Activated CD4-positive, alpha-beta T cell treated with anti-CD3 and anti-CD28 coated beads, Interleukin-2, Interleukin-6, amounts not matched to agents 100 ng/mL and 50 ng/mL, durations not matched to agents 16 hours and 8 hours (primary cell): ENCODE measurements at regions not wholly inside any gene's neighbourhood (a gene's known extent, or its start where the extent isn't known, plus 50 kb on each side); places are given as distances from the start of the nearest gene placed in this dataset.

Experiments used
- DNase-seq: peaks from one replicate; pipeline ENCODE4 v3.0.0-alpha.2; 2020

DNA sequence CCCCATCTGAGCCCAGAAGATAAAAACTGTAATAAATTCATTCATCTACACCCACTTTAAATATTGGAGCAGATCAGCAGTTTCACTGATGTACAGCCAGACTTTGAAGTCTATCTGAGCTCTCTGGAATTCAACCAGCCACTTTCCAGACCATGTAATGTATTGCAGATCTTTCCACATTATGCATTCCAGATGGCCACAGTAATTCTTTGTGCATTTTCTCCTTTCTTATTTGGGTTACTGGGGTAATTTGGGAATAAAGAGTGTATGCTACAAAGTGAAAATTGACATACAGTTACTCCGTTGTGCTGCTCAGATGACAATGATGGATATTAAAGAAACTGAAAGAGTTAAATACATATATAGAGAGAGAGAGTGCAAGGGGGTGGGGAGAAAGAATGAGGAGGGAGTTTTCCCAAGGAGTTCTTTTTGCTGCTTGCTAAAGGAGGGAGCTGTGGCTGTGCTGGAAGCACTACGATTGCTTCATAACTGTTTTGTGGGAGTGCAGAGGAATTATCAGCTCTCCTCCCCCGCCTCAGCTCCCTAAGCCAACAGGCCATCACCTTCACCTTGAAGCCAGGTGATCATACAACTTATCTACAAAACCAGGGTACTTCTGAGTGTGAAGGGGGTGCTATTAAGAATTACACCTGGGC is 152.8 kb downstream of the GAS1 start:
- no peak for DNase-seq

GRCh38 chr9:86792136-86792535 is 155.2 kb downstream of the GAS1 start:
- DNase-seq: peak; percentile 7

DNA sequence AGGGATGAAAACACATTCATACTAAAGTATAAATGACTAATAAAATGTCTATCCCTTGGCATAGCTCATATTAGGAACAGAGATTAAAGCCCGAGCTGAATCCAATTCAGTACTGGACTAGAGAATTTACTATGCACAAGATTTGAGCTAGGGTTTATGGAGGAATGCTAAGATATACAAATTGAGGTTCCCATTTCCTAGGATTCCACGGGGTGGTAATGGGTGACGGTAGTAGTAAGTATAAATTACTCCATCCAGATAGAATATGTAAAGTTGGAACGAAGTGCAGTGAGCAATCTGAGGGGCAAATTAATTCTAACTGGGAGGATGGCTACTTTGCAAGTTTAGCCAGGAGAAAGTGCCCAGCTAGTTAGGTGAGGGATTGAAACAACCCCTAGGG is 156.5 kb downstream of the GAS1 start:
- no peak for DNase-seq

DNA sequence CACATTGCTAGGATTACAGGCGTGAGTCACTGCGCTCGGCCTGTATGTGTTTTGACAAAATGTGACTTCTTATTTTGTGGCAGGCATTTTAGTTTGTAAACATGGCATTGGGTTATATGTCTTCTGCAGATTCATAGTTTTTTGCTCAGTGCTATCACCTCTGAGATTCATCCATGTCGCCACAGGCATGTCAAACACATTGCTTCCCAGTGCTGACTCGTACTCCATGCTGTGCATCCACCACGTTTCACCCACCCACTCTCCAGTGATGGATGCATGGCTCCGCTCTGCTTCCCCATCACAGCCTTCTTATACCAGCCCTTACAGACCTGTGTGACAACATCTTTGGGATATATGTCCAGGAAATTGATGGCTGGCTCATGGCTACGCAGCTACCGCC is 158.8 kb downstream of the GAS1 start:
- DNase-seq: no peak

DNA sequence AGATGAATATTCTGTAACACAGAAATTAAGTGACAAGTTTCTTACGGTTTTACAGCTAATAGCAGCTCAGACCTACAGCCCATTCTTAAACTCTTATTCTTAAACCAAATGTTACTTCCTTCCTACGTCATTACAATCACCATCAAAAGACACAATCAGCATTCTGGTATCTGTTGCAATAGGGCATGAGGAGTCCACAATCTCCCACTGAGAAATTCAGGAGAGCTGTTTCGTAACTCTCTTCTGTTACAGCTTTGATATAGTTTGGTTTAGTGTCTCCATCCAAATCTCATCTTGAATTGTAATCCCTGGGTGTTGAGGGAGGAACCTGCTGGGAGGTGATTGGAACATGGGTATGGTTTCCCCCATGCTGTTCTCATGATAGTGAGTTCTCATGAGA is 163.4 kb downstream of the GAS1 start:
- DNase-seq: no peak

DNA sequence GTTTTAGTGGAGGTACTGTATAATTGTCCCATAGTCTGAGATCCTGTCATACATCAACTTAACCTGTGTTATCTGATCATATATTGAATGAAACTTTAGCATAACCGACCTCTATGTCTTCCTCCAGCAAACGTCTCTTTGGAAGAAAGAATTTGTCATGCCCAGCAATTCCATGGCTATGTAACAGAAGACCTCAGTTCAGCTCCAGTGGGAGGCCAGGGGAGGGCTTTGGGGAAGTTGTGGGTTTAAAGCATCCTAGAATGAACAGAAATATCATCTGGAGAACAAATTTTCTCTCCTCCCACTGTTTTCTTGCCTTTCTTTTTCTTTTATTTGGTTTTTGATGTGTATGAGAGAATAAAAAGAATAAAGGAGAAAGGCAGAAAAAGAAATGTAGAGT is 164.5 kb downstream of the GAS1 start:
- DNase-seq: no peak

- no peak for DNase-seq
Observed at GRCh38 chr9:86778761-86779160, 168.5 kb downstream of the GAS1 start.

DNA sequence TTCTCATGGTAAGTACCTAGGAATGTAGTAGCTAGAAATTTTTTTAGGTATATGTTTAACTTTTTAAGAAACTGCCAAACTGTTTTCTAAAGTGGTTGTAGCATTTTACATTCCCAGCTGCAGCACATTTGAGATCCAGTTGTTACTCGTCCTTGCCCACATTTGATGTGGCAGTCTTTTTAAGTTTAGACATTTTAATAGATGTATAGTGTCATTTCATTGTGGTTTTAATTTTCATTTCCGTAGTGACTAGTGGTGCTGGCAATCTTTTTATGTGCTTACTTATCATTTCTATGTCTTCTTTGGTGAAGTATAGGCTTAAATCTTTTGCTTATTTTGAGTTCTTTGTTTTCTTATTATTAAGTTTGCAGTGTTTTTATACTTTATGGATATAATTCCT is 171.6 kb downstream of the GAS1 start:
- no peak for DNase-seq

DNA sequence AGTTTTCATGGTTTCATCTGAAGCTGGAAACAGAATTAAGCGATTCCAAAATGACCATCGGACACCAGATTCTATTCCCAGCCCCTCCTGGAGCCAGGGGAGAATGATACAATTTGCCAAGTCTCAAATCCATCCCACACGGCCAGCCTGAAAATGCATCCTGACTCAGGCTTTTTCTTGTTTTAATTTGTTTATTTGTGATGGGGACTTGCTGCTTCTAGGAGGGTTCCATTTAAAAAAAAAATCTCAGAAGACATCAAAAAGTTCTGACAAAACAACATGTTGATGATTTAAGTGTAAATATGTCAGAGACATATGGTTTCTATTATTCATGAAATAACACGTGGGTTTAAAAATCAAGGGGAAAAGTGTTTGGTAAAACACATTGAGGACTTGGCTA is 173.2 kb downstream of the GAS1 start:
- no peak for DNase-seq

GRCh38 chr9:86773422-86773945 is 173.8 kb downstream of the GAS1 start:
- DNase-seq: no peak

DNA sequence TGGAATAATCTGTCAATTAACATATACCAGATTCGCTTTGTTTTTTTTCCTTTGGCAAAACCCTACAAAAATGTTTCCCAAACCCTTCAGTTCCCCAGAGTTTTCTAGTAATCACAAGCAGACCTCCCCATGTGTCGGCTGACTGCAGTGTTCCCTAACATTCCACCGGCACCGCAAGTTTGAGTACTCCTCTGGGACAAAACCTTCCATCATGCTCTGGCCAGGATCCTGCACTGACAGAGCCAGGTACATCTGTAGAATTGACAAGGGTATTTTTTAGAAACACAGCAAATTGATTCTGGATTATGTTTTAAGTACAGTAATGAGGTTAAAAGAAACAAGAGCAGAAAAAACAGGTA is 174.7 kb downstream of the GAS1 start:
- DNase-seq: no peak

DNA sequence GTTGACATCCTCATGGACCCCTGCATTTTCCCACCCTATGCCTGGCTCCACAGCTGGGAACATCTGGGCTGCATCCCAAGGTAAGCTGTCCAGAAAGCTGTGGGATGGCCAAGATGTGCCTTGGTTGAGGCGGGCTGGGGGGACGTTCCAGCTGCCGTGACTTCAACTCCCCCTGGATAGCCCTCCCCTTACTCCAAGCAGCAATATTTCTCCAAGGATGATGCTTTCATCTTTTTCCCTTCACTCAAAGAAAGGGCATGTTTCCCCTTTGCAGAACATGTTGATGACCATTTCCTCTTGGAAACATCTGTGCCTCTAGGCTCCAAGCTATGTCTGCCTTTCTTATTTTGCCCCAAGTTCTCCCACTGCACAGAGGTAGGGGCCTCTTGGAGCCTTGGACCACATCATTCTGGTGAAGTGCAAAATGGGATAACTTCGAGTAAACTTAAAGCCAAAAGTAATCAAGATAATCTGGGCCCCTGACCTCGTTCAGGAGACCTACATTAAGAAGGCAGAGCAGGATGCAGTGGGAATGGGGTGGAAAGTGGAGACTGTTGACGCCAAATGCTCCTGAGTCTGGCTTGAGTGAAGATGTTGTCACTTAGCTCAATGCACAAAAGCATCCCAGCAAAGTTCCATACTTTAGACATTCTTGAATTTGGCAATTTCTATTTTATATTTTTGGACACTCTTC is 175.2 kb downstream of the GAS1 start:
- DNase-seq: no peak

DNA sequence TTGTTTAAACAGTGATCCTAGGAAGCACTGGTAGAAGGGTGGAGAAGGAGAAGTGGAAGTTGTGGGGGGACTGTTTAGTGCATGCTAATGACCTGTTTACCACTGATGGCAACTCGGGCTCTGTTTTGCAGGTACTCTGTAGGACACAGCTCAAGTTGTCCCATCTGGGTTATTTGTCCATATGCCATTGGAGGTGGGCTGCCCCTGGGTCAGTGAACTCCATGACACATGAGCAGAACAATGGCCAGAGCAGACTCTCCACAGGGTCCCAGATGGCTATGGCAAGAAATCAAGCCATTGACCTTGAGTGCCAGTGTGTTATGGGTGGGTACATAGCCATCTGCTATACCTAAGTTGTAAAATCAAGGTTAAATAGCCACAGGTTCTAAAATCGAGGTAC is 175.9 kb downstream of the GAS1 start:
- DNase-seq: no peak

DNA sequence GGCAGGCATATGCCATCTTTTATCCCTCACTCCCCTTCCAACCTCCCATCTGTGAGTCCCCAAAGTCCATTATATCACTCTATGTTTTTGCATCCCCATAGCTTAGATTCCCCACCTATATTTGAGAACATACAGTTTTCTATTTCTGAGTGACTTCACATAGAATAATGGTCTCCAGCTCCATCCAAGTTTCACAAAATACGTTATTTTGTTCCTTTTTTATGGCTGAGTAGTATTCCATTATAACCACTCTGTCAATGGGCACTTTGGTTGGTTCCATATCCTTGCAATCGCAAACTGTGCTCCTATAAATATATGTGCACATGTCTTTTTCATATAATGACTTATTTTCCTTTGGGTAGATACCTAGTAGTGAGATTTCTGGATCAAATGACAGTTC is 178.6 kb downstream of the GAS1 start:
- no peak for DNase-seq

GRCh38 chr9:86768020-86768419 is 179.3 kb downstream of the GAS1 start:
- no peak for DNase-seq

- DNase-seq: no peak
Observed at GRCh38 chr9:86767373-86767772, 179.9 kb downstream of the GAS1 start.

- DNase-seq: no peak
Observed at GRCh38 chr9:86766912-86767311, 180.4 kb downstream of the GAS1 start.

GRCh38 chr9:86766511-86766910 is 180.8 kb downstream of the GAS1 start:
- DNase-seq: no peak

DNA sequence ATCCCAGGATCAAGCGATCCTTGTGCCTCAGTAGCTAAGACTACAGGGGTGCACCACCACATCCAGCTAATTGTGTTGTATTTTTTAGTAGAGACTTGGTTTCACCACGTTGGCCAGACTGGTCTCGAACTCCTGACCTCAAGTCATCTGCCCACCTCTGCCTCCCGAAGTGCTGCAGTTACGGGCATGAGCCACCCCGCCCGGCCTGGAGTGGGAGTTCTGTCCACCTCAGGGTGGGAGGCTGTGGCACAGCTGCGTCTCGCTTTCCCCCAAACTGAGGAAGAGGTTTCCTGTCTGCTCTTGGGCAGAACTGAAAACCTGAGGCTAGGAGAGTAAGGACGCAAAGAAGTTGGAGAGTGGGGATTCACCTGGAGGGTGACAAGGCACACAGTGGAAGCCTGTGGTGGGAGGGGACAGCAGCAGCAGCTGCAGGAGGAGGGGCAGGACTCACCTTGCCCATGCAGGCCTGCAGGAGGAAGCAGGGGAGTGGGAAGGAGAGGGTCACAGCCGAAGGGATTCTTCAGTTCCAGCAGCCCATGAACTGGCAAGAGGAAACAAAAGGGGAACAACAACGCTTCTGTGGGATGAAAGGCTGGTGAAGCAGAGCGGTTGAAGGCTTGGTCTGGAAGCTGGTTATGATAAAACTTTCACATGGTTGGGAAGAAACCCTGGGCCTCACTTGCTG is 181.4 kb downstream of the GAS1 start:
- DNase-seq: no peak

- no peak for DNase-seq
Observed at GRCh38 chr9:86764671-86765343, 182.5 kb downstream of the GAS1 start.

GRCh38 chr9:86764221-86764624 is 183.1 kb downstream of the GAS1 start:
- DNase-seq: no peak

GRCh38 chr9:86763791-86764190 is 183.5 kb downstream of the GAS1 start:
- DNase-seq: no peak

DNA sequence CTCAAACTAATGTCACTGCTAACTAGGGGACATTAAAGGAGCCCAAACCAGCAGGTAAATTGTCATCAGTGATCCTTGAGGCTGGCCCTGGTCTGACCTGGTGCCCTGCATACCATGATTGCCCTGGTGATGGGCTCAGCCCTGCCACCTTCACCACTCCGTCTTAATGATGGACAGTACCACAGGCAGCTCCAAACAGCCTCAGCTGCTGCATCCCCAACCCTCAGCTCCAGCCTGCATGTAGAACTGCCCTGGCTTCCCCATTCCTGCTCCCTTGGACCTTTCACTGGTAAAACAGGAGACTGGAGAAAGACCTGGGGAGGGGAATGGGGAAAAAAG is 190.0 kb downstream of the GAS1 start:
- no peak for DNase-seq
